HG03575 (cell line): ENCODE measurements at regions not wholly inside any gene's neighbourhood (a gene's known extent, or its start where the extent isn't known, plus 50 kb on each side); places are given as distances from the start of the nearest gene placed in this dataset.
"Not testable (repeated sequence)": the region's sequence is repeated elsewhere in the genome, so short reads cannot be mapped to it uniquely, and the experiment has no call there.

Experiments
- ATAC-seq: cut with Tn5 transposase; IDR thresholded peaks from one replicate; pipeline ENCODE4 v1.9.1; 2021; ENCODE audit not compliant: unreplicated experiment, insufficient number of reproducible peaks, low FRiP score; ENCODE audit errors: extremely low read depth

DNA sequence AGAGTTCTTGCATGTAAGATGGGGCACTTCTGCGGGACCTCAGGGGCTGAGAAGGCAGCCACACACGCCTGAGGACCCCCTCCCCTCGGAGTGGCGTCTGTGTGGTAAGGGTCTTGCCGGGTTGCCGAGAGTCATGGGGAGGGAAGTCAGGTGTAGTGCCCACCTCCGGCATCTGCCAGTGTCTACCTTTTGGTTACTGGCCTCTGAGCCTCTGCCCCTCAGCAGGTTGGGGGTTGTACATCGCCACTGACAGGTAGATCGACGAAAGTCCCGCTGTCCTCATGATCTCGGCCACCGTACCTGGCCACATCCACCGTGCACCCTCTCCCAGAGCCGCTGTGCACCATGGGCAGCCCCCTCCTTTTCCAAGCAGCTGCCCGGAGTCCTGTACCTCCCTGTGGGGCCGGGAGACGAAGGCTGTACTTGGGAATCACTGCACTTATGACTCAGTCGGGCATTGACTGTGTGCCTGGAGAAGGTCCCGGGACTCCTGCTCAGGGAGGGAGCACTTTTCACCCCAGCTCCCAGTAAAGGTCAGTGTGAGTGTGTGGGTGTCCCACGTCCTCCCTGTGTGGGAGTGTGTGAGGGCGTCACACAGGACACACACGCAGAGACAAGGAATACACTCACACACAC is 332.4 kb upstream of the MYT1L start:
- no peak for ATAC-seq

DNA sequence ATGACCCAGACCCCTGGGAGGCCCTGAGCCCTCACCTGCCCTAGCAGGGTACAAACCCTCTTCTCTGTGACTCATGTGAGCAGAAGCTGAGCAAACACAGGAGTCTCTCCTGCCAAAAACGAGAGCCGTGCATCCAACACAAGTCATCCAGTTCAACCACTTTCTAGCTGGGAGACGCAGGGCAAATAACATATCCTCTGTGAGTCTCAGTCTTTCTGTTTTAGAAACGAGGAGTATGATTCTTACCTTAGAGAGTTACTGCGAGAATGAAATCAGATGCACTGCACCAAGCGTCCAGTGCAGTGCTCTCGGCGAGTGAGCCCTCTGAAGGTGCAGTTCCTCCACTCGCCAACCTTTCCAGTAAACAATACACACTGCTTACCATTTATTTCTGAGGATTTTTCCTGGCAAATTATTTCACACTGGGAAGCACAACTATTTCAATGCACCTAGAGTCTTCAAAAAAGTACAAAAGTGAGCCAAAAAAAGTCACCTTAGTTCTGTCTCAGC is 331.8 kb upstream of the MYT1L start:
- ATAC-seq = no peak

DNA sequence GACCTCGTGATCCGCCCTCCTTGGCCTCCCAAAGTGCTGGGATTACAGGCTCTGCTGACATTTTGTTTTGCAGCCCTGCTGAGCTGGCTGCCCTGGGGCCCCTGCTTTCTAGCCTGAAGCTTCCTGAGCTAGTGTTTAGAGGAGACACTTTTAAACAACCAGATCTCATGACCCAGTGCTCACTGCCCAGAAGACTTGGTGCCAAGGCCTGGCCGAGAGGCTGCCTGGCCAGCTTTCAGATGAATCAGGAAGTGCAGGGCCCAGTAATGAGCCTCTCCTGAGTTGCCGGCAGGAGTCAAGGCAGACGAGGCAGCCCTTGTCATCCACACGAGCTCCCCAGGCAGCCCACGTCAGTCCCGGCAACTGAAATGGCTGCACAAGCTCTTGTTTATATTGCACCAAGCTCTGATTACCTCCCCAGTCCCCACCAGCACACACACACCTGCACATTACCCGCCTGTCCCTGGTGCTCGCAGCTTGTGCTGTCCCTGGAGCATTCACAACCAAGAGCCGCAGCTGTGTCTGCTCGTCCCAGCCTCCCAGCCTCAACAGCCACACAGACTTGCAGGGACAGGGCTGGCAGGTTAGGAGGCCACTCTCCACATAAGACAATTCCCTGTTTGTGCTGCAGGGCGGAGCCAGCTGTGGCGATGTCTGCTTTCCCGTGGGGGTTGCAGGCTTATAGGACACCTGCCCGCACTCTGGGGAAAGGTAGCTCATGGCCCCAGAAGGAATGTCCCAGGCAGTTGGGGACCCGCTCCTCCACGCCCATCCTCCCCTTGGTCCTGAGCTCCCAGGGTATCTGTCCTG is 331.2 kb upstream of the MYT1L start:
- no peak for ATAC-seq

DNA sequence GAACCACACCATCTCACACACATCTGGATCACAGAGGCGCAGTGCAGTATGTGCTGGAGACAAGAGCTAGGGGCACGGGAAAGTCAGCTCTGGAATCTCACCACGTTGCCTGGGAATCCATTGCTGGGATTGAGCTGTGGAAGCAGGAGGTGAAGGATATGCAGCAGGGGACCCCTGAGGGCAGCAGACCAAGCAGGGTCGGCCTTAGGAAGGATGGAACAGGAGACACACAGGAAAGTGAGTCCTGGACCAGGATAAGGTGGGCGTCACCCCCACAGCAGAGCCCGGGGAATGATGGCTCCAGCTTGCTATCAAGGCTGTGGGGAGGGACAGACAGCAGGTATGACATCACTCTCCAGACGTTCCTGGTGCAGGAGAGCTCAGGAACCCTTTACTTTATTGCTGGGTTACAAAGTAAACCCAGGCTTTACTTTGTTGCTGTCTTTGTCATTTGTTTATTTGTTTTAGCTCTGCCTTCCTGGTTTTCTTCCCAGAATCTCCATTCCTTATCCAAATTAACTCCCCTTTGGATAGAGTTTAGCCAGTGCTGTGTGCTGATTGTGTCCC is 329.8 kb upstream of the MYT1L start:
- no peak for ATAC-seq

DNA sequence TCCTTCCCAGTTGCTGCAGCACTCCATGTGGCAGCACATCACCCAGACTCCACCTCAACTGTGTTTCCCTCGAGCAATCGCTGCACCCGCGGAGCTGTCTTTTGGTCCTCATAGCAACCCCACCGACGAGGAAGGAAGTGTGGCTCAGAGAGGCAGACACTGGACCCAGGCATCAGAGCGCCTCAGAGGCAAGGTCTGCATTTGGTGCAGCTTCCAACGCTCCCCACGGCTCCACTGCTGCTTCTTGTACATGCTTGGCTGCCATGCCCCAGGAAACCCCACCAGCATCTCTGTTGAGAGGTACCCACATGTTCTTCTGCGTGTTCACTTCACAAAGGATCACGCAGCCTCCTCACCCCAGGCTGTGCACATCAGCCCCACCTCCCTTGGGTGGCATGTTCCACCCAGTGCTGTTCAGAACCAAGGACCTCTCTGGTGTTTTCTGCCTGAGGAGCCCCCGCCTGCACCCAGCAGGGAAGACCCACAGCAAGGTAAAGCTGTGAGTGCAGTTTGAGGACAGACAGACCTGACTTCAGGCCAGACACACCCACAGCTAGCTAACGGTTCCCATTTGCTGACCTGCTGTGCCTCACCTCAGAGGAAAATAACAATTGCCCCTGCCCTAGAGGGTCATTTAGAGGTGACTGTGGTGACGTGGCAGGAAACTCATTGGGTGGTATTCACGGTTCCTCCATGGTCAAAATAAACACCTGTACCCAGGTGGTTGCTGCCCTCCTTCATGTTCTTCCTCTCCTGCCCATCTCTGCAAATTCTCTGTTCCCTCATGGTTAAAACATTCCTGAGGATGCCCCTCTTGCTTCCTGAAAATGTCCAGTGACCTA is 326.3 kb upstream of the MYT1L start:
- ATAC-seq = no peak

DNA sequence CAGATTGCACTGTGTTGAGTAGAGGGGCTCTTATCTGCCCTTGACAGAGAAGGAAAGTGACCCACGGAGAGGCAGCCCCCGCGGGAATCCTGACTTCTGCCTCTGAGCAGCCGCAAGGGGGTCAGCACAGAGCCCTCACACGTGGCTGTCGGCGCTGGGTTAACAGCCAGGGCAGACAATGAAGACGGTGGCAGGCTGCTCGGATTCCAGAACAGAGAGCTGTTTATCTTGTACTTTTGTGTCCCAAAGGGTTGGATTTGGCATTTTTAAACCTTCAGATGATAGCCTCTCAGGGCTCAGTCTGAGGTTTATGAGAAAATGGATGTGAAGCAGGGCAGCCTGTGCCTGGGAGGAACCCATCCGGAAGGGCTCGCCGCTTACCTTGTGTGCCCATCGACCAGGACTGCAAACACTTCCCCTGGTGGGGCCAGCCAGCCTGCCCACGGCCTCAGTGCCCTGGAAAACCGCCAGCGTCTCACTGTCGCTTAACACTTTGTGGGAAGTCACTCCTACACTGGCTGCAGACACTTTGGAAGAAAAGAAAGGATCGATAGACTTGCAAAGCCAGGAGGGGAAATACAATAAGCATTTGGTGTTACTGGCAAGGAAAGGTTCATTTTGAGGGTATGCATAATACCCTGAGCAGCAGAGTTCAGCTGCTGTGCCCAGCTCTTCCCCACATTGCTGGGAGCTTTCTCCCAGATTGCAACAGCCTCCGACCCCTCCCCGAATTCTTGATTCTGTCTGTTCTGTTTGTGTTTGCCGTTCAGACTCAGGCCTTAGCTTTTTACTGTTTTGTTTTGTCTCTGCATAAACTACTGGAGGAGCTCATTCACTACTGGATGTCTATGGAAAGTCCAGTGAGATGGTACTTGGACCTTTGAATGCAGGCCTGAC is 325.3 kb upstream of the MYT1L start:
- ATAC-seq = no peak

DNA sequence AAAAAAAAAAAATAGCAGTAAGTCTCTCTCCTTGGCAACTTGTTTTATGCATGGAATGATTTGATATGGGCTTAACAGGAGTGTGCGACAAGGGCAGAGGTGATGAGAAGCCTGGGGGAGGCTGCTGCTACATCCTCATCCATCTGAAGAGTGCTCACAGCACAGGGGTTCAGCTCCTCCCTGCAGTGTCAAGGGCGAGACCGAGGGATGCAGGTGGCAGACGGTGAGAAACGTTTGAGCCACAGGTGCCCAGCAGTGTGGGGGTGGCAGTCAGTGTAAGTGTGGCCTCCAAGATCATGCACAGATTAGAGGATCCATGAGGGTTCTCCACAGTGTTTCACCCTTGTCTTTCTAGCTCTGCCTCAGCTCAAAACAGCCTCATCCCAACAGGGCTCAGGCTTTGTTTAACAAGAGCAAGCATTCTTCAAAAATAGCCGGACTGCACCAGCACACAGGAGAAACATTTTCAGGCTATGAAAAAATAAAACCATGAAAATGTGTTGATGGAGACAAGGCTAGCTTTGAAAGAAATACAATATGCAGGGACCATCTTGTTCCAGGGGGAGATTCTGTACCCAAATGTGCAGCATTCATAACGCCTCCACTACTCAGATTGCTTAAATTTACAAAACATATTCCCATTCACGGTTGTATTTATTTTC is 324.5 kb upstream of the MYT1L start:
- ATAC-seq = no peak

DNA sequence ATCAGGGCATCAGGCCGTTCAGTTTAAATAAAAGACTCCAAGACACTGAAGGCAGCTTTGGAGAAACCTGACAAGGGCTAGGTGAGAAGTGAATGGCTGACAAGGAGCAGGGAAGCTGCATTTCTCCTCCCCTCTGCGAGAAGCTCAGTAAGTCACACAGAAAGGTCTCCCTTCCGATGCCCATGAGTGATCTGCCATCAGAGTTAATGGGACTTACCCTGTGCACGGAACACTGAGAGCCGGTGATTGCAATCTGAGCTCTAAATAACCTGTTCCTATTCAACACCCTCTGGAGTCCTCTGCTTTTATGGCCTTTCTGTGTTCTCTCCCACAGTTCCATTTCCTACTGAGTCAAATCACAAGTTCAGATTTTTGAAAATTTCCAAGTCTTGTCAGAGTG is 322.2 kb upstream of the MYT1L start:
- ATAC-seq = no peak

DNA sequence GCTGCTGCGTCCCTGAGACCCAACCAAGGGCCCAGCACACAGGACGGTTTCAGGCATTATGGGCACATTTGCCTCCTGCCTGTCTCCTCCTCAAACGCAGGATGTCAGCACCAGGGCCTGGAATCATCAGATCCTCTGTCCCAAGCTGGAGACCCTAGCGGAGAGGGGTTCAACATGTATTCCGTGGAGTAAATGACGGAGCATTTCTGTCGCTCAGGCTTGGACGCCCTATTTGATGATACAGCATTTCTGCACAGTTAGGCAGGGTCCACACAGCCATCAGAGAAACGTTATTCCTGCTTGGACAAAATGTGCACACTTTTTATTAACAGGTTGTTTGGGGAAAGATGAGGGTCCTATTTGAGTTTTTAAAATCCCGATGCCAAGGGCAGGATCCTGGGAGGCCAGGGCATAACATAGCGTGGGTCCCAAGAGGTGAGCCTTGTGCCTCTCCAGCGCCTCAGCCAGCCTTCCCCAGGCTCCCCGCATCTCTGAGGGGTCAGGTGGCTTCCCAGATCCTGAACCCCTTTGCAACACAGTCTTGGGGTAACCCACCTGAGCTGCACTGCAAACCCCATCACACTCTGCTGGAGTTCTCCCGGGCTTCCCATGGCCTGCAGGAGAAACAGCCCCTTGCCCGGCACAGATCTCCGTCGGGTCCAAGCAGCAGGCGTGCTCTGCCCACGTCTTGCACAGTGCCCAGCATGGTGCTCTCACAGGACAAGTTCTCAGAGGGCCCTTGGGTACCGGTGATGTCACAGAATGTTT is 319.7 kb upstream of the MYT1L start:
- ATAC-seq = no peak

DNA sequence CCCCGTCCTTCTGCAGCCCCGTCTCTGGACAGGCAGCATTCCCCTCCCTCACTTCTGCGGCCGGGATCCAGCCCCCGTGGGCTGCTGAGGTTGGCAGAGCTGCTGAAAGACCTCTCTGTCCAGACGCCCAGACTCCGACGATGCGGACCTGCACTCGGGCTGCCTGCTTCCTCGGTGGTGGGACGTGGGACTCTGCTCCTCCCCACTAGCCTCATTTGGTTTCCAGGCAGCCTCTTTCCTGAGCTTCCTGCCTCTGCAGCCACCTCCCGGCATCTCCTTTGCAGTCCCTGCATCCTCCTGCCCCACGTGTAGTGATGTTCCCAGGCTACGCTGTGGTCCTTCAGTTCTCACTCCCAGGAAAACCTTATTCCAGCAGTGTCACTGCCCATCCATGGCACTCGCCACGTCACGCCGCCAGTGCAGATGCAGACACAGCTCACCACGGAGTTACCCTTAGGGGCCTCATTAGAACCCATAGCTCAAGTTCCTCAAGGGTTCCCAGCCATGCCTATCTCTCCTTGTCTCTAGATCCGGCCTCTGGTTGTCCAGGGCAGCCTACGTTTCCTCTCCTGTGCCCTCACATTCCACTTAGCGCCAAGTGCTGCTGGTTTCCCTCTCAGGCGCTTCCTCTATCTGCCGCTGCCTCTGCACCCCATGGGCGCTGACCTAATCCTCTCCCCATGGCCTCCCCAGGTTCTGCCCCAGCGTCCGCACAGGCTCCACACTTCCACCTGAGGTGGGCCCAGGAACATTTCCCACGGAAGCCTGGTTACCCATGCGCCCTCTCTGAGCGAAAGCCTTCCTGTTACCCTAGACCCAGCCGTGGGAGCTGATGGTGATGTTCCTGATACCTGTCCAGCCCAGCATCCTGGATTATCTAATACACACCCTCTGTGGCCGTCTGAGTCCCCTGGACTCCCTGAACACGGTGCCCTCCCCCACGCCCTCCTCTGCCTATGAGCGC is 318.3 kb upstream of the MYT1L start:
- ATAC-seq = no peak

DNA sequence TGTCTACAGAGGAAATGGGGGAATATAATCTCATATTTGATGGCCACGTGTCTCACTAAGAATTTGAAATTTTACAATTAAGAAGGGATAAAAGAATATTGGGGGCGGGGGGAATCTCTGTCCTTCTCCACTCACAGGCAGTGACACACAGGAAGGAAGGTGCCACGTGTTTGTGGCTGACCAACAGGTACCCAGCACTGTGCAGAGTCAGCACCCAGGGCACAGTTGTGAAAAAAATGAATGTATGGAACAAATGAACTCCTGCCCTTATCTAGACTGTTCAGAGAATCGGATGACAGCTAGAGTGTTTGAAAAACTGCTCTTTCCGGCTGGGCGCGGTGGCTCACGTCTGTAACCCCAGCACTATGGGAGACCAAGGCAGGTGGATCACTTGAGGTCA is 317.0 kb upstream of the MYT1L start:
- ATAC-seq = no peak

DNA sequence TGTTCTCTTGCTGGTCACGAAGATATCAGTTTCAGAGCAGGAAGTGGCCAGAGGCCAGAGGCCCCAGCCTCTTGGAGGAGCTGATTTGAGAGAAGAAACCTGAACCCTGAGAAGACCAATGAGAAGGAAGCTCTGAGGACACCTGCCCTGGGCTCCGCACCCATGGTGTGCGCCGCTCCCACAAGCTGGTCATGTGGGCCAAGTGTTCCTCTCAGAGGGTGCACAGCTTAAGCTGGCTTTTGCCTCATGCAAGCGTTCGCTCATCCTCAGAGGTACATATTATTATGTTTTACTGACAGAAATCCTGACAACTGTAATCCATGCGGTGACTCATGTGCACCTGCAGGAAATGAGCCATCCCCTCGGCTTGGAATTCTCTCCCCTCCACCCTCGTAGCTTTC is 316.1 kb upstream of the MYT1L start:
- no peak for ATAC-seq

DNA sequence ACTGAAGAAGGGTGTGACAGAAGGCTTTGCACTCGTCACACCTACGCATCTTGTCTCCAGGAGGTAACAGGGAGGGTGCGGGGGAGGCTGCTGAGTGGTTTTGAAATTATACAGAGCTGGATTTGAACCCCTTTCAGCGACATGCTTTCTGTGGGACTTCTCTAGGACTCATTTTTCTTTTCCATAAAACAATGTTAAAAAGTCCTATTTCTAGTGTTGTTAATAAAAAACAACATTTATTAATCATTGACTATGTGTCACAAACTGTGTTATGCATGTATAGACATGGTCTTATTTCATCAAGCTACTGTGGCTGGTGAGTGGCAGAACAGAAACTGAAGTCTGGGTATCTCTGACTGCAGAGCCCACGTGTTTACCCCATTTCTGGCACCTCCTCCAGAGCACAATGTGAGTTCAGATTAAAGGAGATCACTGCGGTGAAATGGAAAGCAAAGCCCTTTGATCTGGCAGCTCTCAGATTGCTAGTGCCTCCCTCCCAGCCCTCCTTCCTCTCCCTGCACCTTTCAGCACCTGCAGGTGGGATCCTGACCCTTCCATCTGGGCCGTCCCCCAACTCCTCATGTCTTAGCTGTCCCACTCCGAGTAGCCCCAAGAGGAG is 315.5 kb upstream of the MYT1L start:
- no peak for ATAC-seq

DNA sequence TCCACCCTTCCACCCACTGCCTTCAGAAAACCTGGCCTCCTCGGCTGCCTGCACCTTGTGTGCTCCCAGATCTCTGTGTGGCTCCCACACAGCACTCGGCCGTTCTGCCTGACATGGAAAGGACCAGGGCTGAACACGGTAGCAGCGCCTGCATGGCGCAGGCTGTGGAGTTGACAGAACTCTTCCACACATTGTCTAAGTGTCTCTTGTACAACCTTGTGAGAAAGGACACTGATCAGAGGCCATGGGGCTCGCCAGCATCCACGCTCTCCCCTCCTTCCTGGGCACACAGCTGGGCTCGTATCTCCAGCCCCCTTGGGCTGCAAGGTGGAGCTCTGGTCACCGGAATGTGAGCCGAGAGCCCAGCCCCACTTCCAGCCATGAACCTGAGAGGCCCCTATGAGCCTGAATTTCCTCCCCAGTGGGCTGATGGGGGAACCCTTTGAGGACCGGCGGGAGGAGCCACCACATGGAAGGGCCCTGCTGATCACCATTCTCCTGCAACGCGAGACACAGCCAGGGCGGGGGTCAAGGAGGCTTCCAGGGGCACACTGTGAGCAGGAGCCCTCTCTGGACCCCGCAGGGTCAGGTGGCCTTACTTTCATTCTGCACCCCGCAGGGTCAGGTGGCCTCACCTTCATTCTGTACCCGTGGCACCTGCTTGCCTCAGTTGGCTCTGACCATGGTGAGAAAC is 314.2 kb upstream of the MYT1L start:
- no peak for ATAC-seq

DNA sequence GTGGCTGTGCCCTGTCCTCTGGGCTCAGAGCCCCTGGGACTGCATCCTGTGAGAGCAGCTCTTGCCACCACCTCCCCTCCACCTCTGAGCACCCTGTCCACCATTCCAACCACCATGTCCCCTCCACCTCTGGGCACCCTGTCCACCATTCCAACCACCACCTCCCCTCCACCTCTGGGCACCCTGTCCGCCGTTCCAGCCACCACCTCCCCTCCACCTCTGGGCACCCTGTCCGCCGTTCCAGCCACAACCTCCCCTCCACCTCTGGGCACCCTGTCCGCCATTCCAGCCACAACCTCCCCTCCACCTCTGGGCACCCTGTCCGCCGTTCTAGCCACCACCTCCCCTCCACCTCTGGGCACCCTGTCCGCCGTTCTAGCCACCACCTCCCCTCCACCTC is 313.7 kb upstream of the MYT1L start:
- ATAC-seq = not testable (repeated sequence)
